Astrocyte of the cerebellum (primary cell): ENCODE measurements at regions not wholly inside any gene's neighbourhood (a gene's known extent, or its start where the extent isn't known, plus 50 kb on each side); places are given as distances from the start of the nearest gene placed in this dataset.

Source experiments
- DNase-seq: peaks from one replicate; pipeline ENCODE4 v3.0.0-alpha.2; 2011; ENCODE audit warnings: low read depth
- H3K4me3 ChIP-seq: 2 replicates; pipeline ENCODE4 v1.5.1; 2011; ENCODE audit warnings: mild to moderate bottlenecking, low read depth, low read length, moderate library complexity
- in situ Hi-C: cut with HindIII; loops from 2 replicates; pipeline ENCODE4 v1.10.0; 2017; ENCODE audit warnings: low sequenced_read_pairs
- TF ChIP-seq, protein P1 (sequence below): IDR thresholded peaks from 2 replicates; pipeline ENCODE4 v1.5.1; 2012; ENCODE audit warnings: low read length, low read depth, moderate library complexity, mild to moderate bottlenecking; ENCODE audit errors: missing control alignments

DNA sequence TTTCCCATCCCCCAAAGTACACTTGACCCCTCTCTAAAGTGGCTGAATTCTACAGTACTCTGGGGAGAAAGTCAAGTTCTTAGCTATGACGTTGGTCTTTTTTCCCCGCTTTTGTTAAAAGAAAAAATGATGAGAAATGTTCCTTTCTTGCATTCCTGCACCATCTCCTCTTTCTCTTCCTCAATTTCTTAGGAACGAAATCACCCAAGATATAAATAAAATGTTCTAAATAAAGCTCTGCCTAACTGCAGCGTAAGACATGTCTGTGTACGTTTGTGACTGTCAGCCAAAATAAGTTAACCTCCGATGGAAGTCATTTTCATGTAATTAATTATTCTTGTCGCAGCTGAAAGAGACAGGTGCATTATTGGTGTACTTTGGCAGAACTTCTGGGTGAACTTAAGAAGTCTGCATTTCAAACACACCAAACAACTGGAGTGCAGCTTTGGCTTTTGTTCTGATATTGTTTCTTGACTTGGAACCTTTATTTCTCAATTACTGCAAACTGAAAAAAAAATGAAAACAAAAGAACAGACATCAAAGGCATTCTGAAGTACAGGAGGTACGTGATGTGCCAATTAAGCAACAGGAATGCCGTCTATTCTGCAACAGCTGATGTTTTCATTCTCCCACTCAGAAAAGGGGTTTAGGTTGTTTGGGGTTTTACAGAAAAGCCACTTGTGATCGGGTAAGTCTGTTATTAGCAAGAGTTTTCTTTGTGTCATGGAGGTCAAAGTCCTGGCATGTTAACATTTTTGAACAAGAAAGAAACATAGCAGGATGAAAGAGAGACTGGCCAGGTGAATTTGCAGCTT is 82.4 kb upstream of the SDK1 start:
- DNase-seq = no peak
- H3K4me3 ChIP-seq = no peak overlapping the region
- TF ChIP-seq, protein P1, sequence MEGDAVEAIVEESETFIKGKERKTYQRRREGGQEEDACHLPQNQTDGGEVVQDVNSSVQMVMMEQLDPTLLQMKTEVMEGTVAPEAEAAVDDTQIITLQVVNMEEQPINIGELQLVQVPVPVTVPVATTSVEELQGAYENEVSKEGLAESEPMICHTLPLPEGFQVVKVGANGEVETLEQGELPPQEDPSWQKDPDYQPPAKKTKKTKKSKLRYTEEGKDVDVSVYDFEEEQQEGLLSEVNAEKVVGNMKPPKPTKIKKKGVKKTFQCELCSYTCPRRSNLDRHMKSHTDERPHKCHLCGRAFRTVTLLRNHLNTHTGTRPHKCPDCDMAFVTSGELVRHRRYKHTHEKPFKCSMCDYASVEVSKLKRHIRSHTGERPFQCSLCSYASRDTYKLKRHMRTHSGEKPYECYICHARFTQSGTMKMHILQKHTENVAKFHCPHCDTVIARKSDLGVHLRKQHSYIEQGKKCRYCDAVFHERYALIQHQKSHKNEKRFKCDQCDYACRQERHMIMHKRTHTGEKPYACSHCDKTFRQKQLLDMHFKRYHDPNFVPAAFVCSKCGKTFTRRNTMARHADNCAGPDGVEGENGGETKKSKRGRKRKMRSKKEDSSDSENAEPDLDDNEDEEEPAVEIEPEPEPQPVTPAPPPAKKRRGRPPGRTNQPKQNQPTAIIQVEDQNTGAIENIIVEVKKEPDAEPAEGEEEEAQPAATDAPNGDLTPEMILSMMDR = no peak
- in situ Hi-C loops = no loop called here

DNA sequence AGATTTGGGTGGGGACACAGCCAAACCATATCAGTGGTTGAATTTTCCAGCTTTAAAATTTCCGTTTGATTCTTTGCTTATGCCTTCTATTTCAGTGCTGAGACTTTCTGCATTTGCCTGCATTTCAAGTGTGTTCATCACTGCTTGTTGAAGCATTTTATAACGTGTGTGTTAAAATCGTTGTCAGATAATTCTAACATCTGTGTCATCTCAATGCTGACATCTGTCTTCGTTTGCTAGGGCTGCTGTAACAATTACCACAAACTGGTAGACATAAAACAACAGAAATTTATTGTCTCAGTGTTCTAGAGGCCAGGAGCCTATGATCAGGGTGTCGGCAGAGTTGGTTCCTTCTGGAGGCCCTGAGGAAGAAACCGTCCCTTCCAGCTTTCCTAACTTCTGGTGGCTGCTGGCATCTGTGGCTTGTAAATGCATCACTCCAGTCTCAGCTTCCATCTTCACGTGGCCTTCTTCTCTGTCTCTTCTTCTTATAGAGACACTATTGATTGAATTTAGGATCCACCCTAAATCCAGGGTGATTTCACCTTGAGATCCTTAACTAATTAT is 71.1 kb upstream of the SDK1 start:
- in situ Hi-C loops = no loop called here
- H3K4me3 ChIP-seq = no peak overlapping the region

DNA sequence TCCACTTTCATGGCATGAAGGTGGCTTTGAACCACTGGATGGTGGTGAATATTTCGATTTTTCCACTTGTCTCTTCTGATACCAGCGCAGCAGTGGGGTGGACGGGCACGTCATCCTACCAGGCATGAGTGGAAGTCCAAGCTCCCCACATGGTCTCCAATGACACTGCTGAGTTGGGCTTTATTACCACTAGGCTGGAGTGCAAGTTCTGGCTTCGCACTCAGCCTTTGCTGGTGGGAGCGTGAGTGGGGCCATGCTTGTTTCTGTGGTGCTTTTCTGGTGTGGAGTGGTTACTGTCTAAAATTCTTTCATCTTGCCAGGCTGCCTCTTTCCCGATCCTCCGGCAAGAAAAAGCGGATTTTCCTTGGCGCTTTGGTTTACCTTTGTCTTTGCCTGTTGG is 70.1 kb upstream of the SDK1 start:
- DNase-seq = no peak
- TF ChIP-seq, protein P1 = no peak
- H3K4me3 ChIP-seq = no peak overlapping the region
- in situ Hi-C loops = no loop called here

More for the DNA sequence above, 71.1 kb upstream of the SDK1 start:
- DNase-seq = no peak
- TF ChIP-seq, protein P1 = no peak

DNA sequence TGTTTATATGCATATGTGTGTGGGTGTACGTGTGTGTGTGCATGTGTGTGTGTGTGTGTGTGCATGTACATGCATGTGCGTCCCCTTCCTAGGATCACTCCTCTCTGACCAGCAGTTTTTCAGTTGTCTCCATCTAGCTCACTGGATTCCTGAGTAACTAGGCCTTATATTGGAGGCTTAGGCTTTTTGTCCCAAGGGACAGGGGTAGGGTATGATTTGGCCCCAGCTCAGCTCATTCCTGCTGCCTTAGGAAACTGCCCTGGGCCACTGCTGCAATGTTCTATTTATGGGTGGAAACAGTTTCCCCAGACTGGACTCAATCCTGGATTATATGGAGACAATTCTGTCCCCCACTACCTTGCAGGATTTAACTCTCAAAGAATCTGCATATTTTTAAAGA is 68.8 kb upstream of the SDK1 start:
- no peak for DNase-seq
- TF ChIP-seq, protein P1 = no peak
- no peak overlapping the region for H3K4me3 ChIP-seq
- in situ Hi-C loops = no loop called here

DNA sequence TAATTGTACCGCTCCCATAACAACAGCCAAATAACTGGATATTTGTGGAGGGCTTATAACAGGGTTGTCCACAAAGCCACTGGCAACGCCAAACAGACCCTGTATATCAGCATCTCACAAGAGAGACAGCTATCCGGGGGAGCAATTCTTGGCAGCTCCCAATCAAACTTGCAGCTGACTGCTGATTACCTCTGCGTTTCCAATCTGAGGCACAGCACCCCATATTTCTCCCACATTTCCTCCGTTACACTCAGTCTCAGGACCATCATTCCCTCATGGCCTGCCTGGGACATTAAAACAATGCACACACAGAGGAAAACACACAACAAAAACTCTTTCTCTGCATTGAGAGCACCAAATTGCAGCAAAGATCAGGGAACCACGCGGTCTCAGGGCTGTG is 67.8 kb upstream of the SDK1 start:
- TF ChIP-seq, protein P1 = no peak
- no peak for DNase-seq
- no peak overlapping the region for H3K4me3 ChIP-seq
- in situ Hi-C loops = no loop called here

DNA sequence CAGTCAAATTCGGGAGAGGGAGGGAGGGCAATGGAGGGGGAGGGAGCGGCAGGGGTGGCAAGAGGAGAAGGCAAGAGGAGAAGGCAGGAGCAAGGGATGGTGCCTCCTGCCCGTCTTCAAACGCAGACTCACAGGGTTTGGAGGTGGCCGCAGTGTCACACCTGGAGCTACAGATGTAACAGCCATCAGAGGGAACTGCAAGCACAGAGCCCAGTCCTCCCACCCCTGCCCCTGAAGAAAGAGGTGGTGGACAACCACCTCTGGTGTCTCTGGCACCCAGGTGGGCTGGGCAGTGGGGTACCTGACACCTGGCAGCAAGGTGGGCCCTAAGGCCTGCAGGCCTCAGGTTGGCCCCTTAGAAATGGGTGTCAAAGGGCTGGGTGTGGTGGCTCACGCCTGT is 67.0 kb upstream of the SDK1 start:
- no peak overlapping the region for H3K4me3 ChIP-seq
- TF ChIP-seq, protein P1 = no peak
- in situ Hi-C loops = no loop called here
- DNase-seq = no peak
